Neural progenitor cell (in vitro differentiated cells): ENCODE measurements at regions not wholly inside any gene's neighbourhood (a gene's known extent, or its start where the extent isn't known, plus 50 kb on each side); places are given as distances from the start of the nearest gene placed in this dataset.

Source experiments
- EZH2 ChIP-seq: fragments of 200-600 bp; sonication (generic); IDR thresholded peaks from 2 replicates; pipeline ENCODE4 v1.6.1; 2017; ENCODE audit warnings: antibody characterized with exemption, mild to moderate bottlenecking, moderate library complexity
- TF ChIP-seq, protein P1 (sequence below): fragments of 200-600 bp; sonication (generic); IDR thresholded peaks from 2 replicates; pipeline ENCODE4 v1.5.1; 2017; ENCODE audit warnings: antibody characterized with exemption, mild to moderate bottlenecking

DNA sequence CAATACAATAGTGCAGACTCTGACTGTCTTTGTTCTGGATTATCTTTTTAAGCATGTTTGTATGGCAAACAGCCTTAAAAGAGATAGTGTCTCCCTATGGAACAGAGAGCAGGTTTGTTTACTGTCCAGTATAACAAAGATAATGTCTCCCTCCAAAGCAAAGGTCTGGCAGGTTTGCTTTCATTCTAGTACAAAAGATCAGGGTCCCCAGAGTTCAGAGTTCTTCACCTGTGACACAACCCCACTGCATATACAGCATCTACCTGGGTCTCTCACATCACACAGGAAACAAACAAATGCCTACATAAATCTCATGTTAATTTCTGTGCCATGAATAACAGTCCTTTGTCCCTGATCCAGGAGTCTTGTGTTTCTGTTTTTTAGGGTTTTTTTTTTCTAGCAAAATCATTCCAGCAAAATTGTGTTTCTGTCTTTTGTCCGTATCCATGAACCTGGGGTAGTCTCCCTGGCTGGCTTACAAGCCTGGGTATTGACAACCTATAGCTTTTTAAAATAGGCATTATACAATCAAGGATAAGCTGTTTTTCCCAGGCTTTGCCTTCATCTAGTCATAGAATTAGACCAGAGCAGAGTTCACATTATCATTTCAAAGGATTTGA, 89.4 kb upstream of the PTBP2 start:
- TF ChIP-seq, protein P1, sequence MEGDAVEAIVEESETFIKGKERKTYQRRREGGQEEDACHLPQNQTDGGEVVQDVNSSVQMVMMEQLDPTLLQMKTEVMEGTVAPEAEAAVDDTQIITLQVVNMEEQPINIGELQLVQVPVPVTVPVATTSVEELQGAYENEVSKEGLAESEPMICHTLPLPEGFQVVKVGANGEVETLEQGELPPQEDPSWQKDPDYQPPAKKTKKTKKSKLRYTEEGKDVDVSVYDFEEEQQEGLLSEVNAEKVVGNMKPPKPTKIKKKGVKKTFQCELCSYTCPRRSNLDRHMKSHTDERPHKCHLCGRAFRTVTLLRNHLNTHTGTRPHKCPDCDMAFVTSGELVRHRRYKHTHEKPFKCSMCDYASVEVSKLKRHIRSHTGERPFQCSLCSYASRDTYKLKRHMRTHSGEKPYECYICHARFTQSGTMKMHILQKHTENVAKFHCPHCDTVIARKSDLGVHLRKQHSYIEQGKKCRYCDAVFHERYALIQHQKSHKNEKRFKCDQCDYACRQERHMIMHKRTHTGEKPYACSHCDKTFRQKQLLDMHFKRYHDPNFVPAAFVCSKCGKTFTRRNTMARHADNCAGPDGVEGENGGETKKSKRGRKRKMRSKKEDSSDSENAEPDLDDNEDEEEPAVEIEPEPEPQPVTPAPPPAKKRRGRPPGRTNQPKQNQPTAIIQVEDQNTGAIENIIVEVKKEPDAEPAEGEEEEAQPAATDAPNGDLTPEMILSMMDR, result no peak
- no peak for TF ChIP-seq EZH2
